ENCODE measurements at regions not wholly inside any gene's neighbourhood (a gene's known extent, or its start where the extent isn't known, plus 50 kb on each side); places are given as distances from the start of the nearest gene placed in this dataset.

DNA sequence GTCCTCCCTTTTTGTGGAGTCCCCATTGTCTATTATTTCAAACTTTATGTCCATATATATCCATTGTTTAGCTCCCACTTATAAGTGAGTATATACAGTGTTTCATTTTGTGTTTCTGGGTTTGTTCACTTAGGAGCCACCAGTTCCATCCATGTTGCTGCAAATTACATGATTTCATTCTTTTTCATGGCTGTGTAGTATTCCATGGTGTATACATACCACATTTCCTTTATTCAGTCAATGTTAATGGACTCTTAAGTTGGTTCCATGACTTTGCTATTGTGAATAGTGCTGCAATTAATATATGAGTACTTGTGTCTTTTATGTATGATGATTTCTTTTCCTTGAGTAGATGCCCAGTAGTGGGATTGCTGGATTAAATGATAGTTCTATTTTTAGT lies 329.1 kb downstream of the AR start:
- TF ChIP-seq, protein P1, sequence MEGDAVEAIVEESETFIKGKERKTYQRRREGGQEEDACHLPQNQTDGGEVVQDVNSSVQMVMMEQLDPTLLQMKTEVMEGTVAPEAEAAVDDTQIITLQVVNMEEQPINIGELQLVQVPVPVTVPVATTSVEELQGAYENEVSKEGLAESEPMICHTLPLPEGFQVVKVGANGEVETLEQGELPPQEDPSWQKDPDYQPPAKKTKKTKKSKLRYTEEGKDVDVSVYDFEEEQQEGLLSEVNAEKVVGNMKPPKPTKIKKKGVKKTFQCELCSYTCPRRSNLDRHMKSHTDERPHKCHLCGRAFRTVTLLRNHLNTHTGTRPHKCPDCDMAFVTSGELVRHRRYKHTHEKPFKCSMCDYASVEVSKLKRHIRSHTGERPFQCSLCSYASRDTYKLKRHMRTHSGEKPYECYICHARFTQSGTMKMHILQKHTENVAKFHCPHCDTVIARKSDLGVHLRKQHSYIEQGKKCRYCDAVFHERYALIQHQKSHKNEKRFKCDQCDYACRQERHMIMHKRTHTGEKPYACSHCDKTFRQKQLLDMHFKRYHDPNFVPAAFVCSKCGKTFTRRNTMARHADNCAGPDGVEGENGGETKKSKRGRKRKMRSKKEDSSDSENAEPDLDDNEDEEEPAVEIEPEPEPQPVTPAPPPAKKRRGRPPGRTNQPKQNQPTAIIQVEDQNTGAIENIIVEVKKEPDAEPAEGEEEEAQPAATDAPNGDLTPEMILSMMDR (IDR thresholded peaks at IDR 0.05; ENCODE audit: insufficient read depth, low read length), result no peak
- no peak for DNase-seq (ENCODE audit: low read depth)

DNA sequence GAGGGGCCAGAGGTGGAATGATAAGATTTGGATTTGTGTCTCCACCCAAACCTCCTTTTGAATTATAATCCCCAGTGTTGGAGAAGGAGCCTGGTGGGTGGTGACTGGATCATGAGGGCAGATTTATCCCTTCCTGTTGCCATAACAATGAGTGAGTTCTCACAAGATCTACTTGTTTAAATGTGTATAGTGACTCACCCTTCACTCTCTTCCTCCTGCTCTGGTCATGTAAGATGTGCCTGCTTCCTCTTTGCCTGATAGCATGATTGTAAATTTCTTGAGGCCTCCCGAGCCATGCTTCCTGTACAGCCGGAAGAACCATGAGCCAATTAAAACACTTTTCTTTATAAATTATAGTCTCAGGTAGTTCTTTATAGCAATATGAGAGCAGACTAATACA lies 348.6 kb downstream of the AR start:
- TF ChIP-seq, protein P1 (IDR thresholded peaks at IDR 0.05; ENCODE audit: insufficient read depth, low read length), result no peak
- no peak for DNase-seq (ENCODE audit: low read depth)
- no peak overlapping the region for H3K4me3 ChIP-seq (ENCODE audit: low read depth, low read length)

More for the DNA sequence above, 329.1 kb downstream of the AR start:
- no peak overlapping the region for H3K4me3 ChIP-seq (ENCODE audit: low read depth, low read length)

DNA sequence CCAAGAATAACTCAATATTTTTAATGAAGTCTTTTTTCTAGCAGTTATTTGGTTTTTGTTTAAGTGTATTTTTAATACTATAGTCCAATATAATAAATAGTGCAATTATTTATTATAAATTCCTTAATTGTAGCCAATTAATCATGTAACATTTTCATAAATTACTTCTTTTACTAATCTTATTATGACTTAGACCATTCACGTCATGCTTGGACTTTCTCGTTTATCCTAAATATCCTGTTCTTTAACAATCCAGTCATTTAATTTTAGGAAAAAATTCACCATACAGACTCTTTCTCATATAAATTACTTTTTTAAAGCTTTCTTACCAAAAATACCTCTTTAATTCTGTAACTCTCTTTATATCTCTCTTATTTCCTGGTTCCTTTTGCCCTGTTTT lies 350.1 kb downstream of the AR start:
- peak; percentile 1 for DNase-seq (ENCODE audit: low read depth)
- TF ChIP-seq, protein P1 (IDR thresholded peaks at IDR 0.05; ENCODE audit: insufficient read depth, low read length), result no peak
- H3K4me3 ChIP-seq (ENCODE audit: low read depth, low read length), result no peak overlapping the region

DNA sequence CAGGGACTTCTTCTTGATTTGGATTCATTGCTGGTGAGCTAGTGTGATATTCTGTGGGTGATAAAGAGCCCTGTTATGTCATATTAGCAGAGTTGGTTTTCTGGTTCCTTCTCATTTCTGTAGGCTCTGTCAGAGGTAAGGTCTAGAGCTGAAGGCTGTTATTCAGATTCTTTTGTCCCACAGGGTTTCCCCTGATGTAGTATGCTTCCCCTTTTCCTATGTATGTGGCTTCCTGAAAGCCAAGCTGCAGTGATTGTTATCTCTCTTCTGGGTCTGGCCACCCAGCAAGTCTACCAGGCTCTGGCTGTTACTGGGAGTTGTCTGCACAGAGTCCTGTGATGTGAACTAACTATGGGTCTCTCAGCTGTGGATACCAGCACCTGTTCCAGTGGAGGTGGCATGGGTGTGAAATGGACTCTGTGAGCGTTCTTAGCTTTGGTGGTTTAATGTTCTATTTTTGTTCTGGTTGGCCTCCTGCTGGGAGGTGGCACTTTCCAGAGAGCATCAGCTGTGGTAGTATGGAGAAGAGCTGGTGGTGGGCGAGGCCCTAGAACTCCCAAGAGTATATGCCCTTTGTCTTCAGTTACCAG lies 373.7 kb downstream of the AR start:
- TF ChIP-seq, protein P1 (IDR thresholded peaks at IDR 0.05; ENCODE audit: insufficient read depth, low read length), result no peak
- DNase-seq (ENCODE audit: low read depth), result no peak

DNA sequence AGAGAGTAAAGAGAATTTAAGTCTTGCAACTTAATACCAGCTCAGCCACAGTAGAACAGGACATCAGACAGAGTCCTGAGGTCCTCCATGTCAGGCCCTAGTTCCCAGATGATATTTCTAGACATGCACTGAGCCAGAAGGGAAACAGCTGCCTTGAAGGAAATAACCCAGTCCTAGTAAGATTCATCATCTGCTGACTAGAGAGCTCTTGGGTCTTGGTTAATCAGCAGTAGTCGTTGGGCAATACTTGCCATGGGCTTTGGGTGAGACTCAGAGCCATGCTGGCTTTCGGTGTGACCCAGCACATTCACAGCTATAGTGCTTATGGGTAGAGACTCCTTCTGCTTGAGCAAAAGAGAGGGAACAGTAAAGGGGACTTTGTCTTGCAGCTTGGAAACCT lies 379.1 kb downstream of the AR start:
- no peak for DNase-seq (ENCODE audit: low read depth)
- TF ChIP-seq, protein P1 (IDR thresholded peaks at IDR 0.05; ENCODE audit: insufficient read depth, low read length), result no peak
- H3K4me3 ChIP-seq (ENCODE audit: low read depth, low read length), result no peak overlapping the region

More for the DNA sequence above, 373.7 kb downstream of the AR start:
- H3K4me3 ChIP-seq (ENCODE audit: low read depth, low read length), result no peak overlapping the region

DNA sequence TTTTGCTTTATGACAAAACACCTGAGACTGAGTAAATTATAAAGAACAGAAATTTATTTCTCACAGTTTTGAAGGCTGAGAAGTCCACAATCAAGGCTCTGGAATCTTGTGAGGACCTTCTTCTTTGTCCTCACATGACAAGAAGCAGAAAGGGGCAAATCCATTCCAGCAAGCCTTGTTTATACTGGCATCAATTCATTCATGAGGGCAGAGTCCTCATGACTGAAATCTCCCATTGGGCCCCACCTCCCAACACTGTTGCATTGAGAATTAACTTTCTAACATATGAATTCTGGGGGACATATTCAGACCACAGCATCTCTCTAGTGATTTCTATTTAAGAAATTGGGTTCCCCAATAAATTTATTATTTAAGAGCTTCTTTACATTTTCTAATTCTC lies 395.4 kb downstream of the AR start:
- no peak for DNase-seq (ENCODE audit: low read depth)
- H3K4me3 ChIP-seq (ENCODE audit: low read depth, low read length), result no peak overlapping the region
- TF ChIP-seq, protein P1 (IDR thresholded peaks at IDR 0.05; ENCODE audit: insufficient read depth, low read length), result no peak

DNA sequence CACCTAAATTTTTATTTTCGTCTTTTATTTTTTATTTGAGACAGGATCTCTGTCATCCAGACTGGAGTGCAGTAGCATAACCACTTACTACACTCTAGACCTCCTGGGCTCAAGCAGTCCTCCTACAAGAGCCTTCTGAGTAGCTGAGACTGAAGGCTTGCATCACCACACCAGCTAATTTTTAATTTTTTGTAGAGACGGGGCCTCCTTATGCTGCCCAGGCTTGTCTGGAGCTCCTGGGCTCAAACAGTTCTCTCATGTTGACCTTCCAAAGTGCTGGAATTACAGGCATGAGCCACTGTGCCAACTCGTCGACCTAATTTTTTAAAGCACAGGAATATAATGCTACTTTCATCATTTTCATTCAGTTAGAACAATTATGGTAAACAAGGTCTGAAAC lies 405.4 kb downstream of the AR start:
- TF ChIP-seq, protein P1 (IDR thresholded peaks at IDR 0.05; ENCODE audit: insufficient read depth, low read length), result no peak
- H3K4me3 ChIP-seq (ENCODE audit: low read depth, low read length), result no peak overlapping the region
- no peak for DNase-seq (ENCODE audit: low read depth)
